Cerebellar nuclear complex (tissue), 1 donor: ENCODE measurements at regions not wholly inside any gene's neighbourhood (a gene's known extent, or its start where the extent isn't known, plus 50 kb on each side); places are given as distances from the start of the nearest gene placed in this dataset.
A peak's percentile ranks its signal among the peaks of the same experiment; 100 is the strongest.
"Not testable (repeated sequence)": the region's sequence is repeated elsewhere in the genome, so short reads cannot be mapped to it uniquely, and the experiment has no call there.

Experiments used
- DNase-seq, 2 experiments: peaks; one replicate each; lab custom pipeline; 2025; lab: John Stamatoyannopoulos, UW

GRCh38 chr22:46040471-46041465 is 63.8 kb upstream of the WNT7B start:
- peak in 1 of 2 experiments; percentile 56 for DNase-seq

GRCh38 chr22:46041642-46042041 is 64.7 kb upstream of the WNT7B start:
- no peak for DNase-seq

GRCh38 chr22:46042786-46043185 is 65.8 kb upstream of the WNT7B start:
- DNase-seq = peak in 1 of 2 experiments; percentile 23

GRCh38 chr22:46043339-46043738 is 66.4 kb upstream of the WNT7B start:
- DNase-seq = no peak

GRCh38 chr22:46043816-46044620 is 67.1 kb upstream of the WNT7B start:
- DNase-seq = peak in 1 of 2 experiments; percentile 54

- no peak for DNase-seq
These were observed 67.9 kb upstream of the WNT7B start for GRCh38 chr22:46044621-46045458.

- DNase-seq = peak; percentile 44 to 52
These were observed 68.7 kb upstream of the WNT7B start for GRCh38 chr22:46045459-46046298.

- DNase-seq = no peak
These were observed 69.3 kb upstream of the WNT7B start for GRCh38 chr22:46046299-46046685.

- no peak for DNase-seq
These were observed 70.3 kb upstream of the WNT7B start for GRCh38 chr22:46047226-46047625.

GRCh38 chr22:46047841-46048595 is 71.1 kb upstream of the WNT7B start:
- no peak for DNase-seq

GRCh38 chr22:46048661-46049060 is 71.7 kb upstream of the WNT7B start:
- not testable (repeated sequence) for DNase-seq

GRCh38 chr22:46049726-46050450 is 72.9 kb upstream of the WNT7B start:
- DNase-seq = no peak

GRCh38 chr22:46050451-46050845 is 73.5 kb upstream of the WNT7B start:
- no peak for DNase-seq

- no peak for DNase-seq
These were observed 74.1 kb upstream of the WNT7B start for GRCh38 chr22:46050916-46051614.

GRCh38 chr22:46051646-46052045 is 74.7 kb upstream of the WNT7B start:
- DNase-seq = no peak

- no peak for DNase-seq
These were observed 75.4 kb upstream of the WNT7B start for GRCh38 chr22:46052331-46052771.

GRCh38 chr22:46052801-46053562 is 76.0 kb upstream of the WNT7B start:
- no peak for DNase-seq

GRCh38 chr22:46053563-46054090 is 76.7 kb upstream of the WNT7B start:
- DNase-seq = no peak
